WTC11 (cell line): ENCODE measurements at regions not wholly inside any gene's neighbourhood (a gene's known extent, or its start where the extent isn't known, plus 50 kb on each side); places are given as distances from the start of the nearest gene placed in this dataset.

Experiments used
- ATAC-seq: fragments of 200-7000 bp; cut with Tn5 transposase; 2 replicates; pipeline ENCODE4 v1.10.0; 2021; ENCODE audit warnings: mild to moderate bottlenecking, moderate library complexity
- CTCF ChIA-PET: fragments of 300-600 bp; sonication (Branson Sonifier 250); formaldehyde crosslinking; loops from one replicate; lab custom pipeline; 2021; ENCODE audit warnings: antibody characterized with exemption; lab: Charles Lee
- POLR2A ChIA-PET: fragments of 350-600 bp; sonication (Branson Sonifier 250); formaldehyde crosslinking; loops from one replicate; lab custom pipeline; 2021; ENCODE audit warnings: antibody characterized with exemption; lab: Charles Lee
- DNase-seq: peaks from one replicate; pipeline ENCODE4 v3.0.0; 2021; ENCODE audit warnings: low spot score
- H3K27ac Mint-ChIP-seq: 2 replicates; pipeline ENCODE4 v1.8.0; 2021; ENCODE audit warnings: mixed read lengths
- H3K27me3 Mint-ChIP-seq: 2 replicates; pipeline ENCODE4 v1.8.0; 2021; ENCODE audit warnings: low read depth, mild to moderate bottlenecking, moderate library complexity, mixed read lengths
- H3K36me3 Mint-ChIP-seq: 2 replicates; pipeline ENCODE4 v1.8.0; 2021; ENCODE audit warnings: mixed read lengths
- H3K4me1 Mint-ChIP-seq: 2 replicates; pipeline ENCODE4 v1.8.0; 2022; ENCODE audit warnings: mixed read lengths
- H3K4me3 Mint-ChIP-seq: 2 replicates; pipeline ENCODE4 v1.8.0; 2021; ENCODE audit warnings: mild to moderate bottlenecking, moderate library complexity, mixed read lengths
- H3K9me3 Mint-ChIP-seq: 2 replicates; pipeline ENCODE4 v1.8.0; 2021; ENCODE audit warnings: mixed read lengths
- CREB1 ChIP-seq: sonication (generic); formaldehyde crosslinking; IDR thresholded peaks from 2 replicates; pipeline ENCODE4 v1.8.0; 2023; ENCODE audit warnings: mild to moderate bottlenecking, missing genetic modification reagents
- GTF2I ChIP-seq: fragments of 250-450 bp; sonication (Bioruptor Pico); conservative IDR thresholded peaks from 2 replicates; pipeline ENCODE4 v1.4.0; 2021; ENCODE audit warnings: mild to moderate bottlenecking
- JAZF1 ChIP-seq: fragments of 250-450 bp; sonication (Bioruptor Pico); IDR thresholded peaks from 2 replicates; pipeline ENCODE4 v1.9.0; 2021; ENCODE audit warnings: moderate library complexity, mild to moderate bottlenecking, inconsistent platforms
- NFE2L1 ChIP-seq: sonication (generic); formaldehyde crosslinking; IDR thresholded peaks from 2 replicates; pipeline ENCODE4 v1.8.1; 2023; ENCODE audit warnings: missing genetic modification reagents
- NFYB ChIP-seq: sonication (generic); formaldehyde crosslinking; conservative IDR thresholded peaks from 2 replicates; pipeline ENCODE4 v1.8.0; 2022; ENCODE audit warnings: low read depth, missing genetic modification reagents
- NR2C2 ChIP-seq: sonication (generic); formaldehyde crosslinking; IDR thresholded peaks from 2 replicates; pipeline ENCODE4 v1.8.0; 2022; ENCODE audit warnings: mild to moderate bottlenecking, missing genetic modification reagents
- NR3C1 ChIP-seq: sonication (generic); formaldehyde crosslinking; conservative IDR thresholded peaks from 2 replicates; pipeline ENCODE4 v1.8.1; 2023; ENCODE audit warnings: low read depth, mild to moderate bottlenecking, missing genetic modification reagents
- RELA ChIP-seq: sonication (generic); formaldehyde crosslinking; IDR thresholded peaks from 2 replicates; pipeline ENCODE4 v1.8.1; 2022; ENCODE audit warnings: missing genetic modification reagents, mild to moderate bottlenecking, borderline replicate concordance
- RORB ChIP-seq: fragments of 250-450 bp; sonication (Bioruptor Pico); IDR thresholded peaks from 2 replicates; pipeline ENCODE4 v1.9.0; 2021; ENCODE audit warnings: mild to moderate bottlenecking
- SMAD4 ChIP-seq: sonication (generic); formaldehyde crosslinking; IDR thresholded peaks from 2 replicates; pipeline ENCODE4 v1.8.0; 2022; ENCODE audit warnings: mild to moderate bottlenecking, missing genetic modification reagents
- SP1 ChIP-seq: sonication (generic); formaldehyde crosslinking; conservative IDR thresholded peaks from 2 replicates; pipeline ENCODE4 v1.8.1; 2022; ENCODE audit warnings: missing genetic modification reagents
- TCF7 ChIP-seq: sonication (generic); formaldehyde crosslinking; IDR thresholded peaks from 2 replicates; pipeline ENCODE4 v1.8.0; 2022; ENCODE audit warnings: mild to moderate bottlenecking, low read depth, missing genetic modification reagents, moderate library complexity
- TEAD4 ChIP-seq: sonication (generic); formaldehyde crosslinking; IDR thresholded peaks from 2 replicates; pipeline ENCODE4 v1.8.0; 2022; ENCODE audit warnings: mild to moderate bottlenecking, missing genetic modification reagents
- ZNF138 ChIP-seq: sonication (generic); formaldehyde crosslinking; conservative IDR thresholded peaks from 2 replicates; pipeline ENCODE4 v1.8.1; 2022; ENCODE audit warnings: mild to moderate bottlenecking, moderate library complexity, missing genetic modification reagents
- ZNF263 ChIP-seq: sonication (generic); formaldehyde crosslinking; IDR thresholded peaks from 2 replicates; pipeline ENCODE4 v1.8.1; 2022; ENCODE audit warnings: low read depth, mild to moderate bottlenecking, moderate library complexity, missing genetic modification reagents
- ZNF317 ChIP-seq: sonication (generic); formaldehyde crosslinking; IDR thresholded peaks from 2 replicates; pipeline ENCODE4 v1.8.1; 2023; ENCODE audit warnings: low read depth, mild to moderate bottlenecking, moderate library complexity, missing genetic modification reagents, borderline replicate concordance
- ZNF671 ChIP-seq: fragments of 250-450 bp; sonication (Bioruptor Pico); IDR thresholded peaks from 2 replicates; pipeline ENCODE4 v1.8.0; 2021; ENCODE audit warnings: mild to moderate bottlenecking
- TF ChIP-seq, protein P1 (sequence below): sonication (generic); formaldehyde crosslinking; IDR thresholded peaks from 2 replicates; pipeline ENCODE4 v1.8.0; 2022; ENCODE audit warnings: mild to moderate bottlenecking, missing genetic modification reagents
- TF ChIP-seq, protein P2 (sequence below): fragments of 250-450 bp; sonication (Bioruptor Pico); IDR thresholded peaks from 2 replicates; pipeline ENCODE4 v1.9.0; 2021; ENCODE audit warnings: mild to moderate bottlenecking, borderline replicate concordance
- TF ChIP-seq, protein P3 (sequence below): fragments of 200-600 bp; IDR thresholded peaks from 2 replicates; pipeline ENCODE4 v1.8.0; 2022; ENCODE audit warnings: antibody characterized with exemption
- TF ChIP-seq, protein P4 (sequence below): fragments of 250-450 bp; sonication (Bioruptor Pico); IDR thresholded peaks from 2 replicates; pipeline ENCODE4 v1.9.0; 2021; ENCODE audit warnings: mild to moderate bottlenecking

DNA sequence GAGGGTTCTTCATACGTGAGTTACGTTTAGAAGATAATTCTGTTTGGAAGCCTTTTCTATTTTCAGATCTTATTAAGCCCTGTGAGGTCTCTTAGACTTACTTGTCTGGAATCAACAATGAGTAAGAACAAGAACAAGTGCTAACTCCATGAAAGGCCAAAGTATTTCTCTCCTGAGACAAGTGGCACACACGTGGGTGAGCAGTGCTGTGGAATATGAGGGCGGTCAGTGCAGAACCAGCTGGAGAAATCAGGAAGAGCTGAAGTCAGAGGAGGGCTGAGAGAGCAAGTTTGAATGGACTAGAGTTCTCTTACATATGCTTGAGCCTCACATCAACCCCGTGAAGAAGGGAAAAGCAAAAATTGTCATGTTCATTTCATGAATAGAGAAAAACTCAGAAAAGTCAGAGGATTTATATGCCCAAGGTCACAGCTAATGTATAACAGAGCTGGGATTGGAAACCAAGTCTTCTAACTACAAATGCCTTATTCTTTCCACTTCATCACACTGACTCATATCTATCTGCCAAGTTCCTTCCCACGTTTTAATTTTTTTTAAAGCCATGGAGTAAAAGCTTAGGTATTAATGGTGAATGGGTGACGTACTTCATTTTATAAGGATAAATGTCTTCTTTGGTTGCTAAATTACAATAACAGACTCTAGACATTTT, 201.3 kb upstream of the DTNBP1 start:
- CTCF ChIA-PET: no interaction called here
- Mint-ChIP-seq H3K36me3 (no peaks in the 10 kb centered on the region), H3K9me3 (no peaks in the 10 kb centered on the region), H3K4me3 (no peak overlapping the region), H3K27ac (no peak overlapping the region), H3K27me3 (no peaks in the 10 kb centered on the region), H3K4me1 (0 out of 2 replicates have a peak, but pooled peaks cover 8% of the 10 kb centered on the region)
- TF ChIP-seq ZNF138 (no peak), SP1 (CRISPR knock-in tag) (no peak), ZNF263 (no peak), NFYB (no peak), TEAD4 (CRISPR knock-in tag) (no peak), NR2C2 (no peak), CREB1 (no peak), ZNF317 (CRISPR knock-in tag) (no peak), ZNF671 (CRISPR knock-in tag) (no peak), JAZF1 (no peak)
- TF ChIP-seq, protein P1, sequence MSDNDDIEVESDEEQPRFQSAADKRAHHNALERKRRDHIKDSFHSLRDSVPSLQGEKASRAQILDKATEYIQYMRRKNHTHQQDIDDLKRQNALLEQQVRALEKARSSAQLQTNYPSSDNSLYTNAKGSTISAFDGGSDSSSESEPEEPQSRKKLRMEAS: no peak
- DNase-seq: no peak
- ATAC-seq: no peak
- POLR2A ChIA-PET: no interaction called here

DNA sequence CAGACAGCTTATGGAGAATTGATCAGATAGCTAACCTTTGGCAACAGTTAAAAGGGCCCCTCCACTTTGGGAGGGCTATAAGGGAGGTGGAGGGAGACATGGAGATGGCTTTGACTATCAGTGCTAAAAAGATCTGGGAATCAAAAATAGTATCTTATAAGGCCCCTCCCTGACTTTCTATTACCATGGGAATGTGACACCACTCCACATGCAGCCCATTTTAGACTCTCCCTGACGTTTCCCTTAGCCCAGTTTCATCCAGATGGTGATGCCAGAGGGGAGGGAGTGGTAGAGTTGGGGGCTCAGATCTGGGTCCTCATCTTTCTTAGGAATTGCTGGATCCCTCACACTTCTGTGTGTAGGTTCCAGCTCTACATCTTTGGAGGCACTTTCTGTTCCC, 200.0 kb upstream of the DTNBP1 start:
- H3K4me3 Mint-ChIP-seq: no peak overlapping the region
- H3K36me3 Mint-ChIP-seq: no peaks in the 10 kb centered on the region
- peaks cover 12% of the 10 kb centered on the region for H3K4me1 Mint-ChIP-seq
- CTCF ChIA-PET: no interaction called here
- no peak for ATAC-seq
- no peak overlapping the region for H3K27ac Mint-ChIP-seq
- TF ChIP-seq, protein P2, sequence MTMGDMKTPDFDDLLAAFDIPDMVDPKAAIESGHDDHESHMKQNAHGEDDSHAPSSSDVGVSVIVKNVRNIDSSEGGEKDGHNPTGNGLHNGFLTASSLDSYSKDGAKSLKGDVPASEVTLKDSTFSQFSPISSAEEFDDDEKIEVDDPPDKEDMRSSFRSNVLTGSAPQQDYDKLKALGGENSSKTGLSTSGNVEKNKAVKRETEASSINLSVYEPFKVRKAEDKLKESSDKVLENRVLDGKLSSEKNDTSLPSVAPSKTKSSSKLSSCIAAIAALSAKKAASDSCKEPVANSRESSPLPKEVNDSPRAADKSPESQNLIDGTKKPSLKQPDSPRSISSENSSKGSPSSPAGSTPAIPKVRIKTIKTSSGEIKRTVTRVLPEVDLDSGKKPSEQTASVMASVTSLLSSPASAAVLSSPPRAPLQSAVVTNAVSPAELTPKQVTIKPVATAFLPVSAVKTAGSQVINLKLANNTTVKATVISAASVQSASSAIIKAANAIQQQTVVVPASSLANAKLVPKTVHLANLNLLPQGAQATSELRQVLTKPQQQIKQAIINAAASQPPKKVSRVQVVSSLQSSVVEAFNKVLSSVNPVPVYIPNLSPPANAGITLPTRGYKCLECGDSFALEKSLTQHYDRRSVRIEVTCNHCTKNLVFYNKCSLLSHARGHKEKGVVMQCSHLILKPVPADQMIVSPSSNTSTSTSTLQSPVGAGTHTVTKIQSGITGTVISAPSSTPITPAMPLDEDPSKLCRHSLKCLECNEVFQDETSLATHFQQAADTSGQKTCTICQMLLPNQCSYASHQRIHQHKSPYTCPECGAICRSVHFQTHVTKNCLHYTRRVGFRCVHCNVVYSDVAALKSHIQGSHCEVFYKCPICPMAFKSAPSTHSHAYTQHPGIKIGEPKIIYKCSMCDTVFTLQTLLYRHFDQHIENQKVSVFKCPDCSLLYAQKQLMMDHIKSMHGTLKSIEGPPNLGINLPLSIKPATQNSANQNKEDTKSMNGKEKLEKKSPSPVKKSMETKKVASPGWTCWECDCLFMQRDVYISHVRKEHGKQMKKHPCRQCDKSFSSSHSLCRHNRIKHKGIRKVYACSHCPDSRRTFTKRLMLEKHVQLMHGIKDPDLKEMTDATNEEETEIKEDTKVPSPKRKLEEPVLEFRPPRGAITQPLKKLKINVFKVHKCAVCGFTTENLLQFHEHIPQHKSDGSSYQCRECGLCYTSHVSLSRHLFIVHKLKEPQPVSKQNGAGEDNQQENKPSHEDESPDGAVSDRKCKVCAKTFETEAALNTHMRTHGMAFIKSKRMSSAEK (CRISPR knock-in tag): no peak
- TF ChIP-seq RORB (CRISPR knock-in tag) (no peak), NFE2L1 (no peak), TCF7 (CRISPR knock-in tag) (no peak), NR3C1 (CRISPR knock-in tag) (no peak), GTF2I (CRISPR knock-in tag) (no peak), SMAD4 (CRISPR knock-in tag) (no peak), RELA (CRISPR knock-in tag) (no peak)
- TF ChIP-seq, protein P3, sequence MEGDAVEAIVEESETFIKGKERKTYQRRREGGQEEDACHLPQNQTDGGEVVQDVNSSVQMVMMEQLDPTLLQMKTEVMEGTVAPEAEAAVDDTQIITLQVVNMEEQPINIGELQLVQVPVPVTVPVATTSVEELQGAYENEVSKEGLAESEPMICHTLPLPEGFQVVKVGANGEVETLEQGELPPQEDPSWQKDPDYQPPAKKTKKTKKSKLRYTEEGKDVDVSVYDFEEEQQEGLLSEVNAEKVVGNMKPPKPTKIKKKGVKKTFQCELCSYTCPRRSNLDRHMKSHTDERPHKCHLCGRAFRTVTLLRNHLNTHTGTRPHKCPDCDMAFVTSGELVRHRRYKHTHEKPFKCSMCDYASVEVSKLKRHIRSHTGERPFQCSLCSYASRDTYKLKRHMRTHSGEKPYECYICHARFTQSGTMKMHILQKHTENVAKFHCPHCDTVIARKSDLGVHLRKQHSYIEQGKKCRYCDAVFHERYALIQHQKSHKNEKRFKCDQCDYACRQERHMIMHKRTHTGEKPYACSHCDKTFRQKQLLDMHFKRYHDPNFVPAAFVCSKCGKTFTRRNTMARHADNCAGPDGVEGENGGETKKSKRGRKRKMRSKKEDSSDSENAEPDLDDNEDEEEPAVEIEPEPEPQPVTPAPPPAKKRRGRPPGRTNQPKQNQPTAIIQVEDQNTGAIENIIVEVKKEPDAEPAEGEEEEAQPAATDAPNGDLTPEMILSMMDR: no peak
- TF ChIP-seq, protein P4, sequence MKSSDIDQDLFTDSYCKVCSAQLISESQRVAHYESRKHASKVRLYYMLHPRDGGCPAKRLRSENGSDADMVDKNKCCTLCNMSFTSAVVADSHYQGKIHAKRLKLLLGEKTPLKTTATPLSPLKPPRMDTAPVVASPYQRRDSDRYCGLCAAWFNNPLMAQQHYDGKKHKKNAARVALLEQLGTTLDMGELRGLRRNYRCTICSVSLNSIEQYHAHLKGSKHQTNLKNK (CRISPR knock-in tag): no peak
- DNase-seq: no peak
- H3K9me3 Mint-ChIP-seq: no peaks in the 10 kb centered on the region
- no peaks in the 10 kb centered on the region for H3K27me3 Mint-ChIP-seq
- POLR2A ChIA-PET: no interaction called here
